Testis (tissue), 2 donors: ENCODE measurements at regions not wholly inside any gene's neighbourhood (a gene's known extent, or its start where the extent isn't known, plus 50 kb on each side); places are given as distances from the start of the nearest gene placed in this dataset.

Source experiments
- CTCF ChIP-seq, 3 experiments: fragments of 450-650 bp in 2 of 3; fragments of 200-600 bp in 1 of 3; sonication (generic) in 1 of 3; IDR thresholded peaks; one replicate each; pipeline ENCODE4 v1.5.1; 2016 to 2019; ENCODE audit warnings: antibody characterized with exemption in 3 of 3, mild to moderate bottlenecking in 2 of 3, moderate library complexity in 1 of 3
- POLR2A ChIP-seq: fragments of 450-650 bp; IDR thresholded peaks from one replicate; pipeline ENCODE4 v1.6.1; 2017; ENCODE audit warnings: antibody characterized with exemption, mild to moderate bottlenecking, moderate library complexity

DNA sequence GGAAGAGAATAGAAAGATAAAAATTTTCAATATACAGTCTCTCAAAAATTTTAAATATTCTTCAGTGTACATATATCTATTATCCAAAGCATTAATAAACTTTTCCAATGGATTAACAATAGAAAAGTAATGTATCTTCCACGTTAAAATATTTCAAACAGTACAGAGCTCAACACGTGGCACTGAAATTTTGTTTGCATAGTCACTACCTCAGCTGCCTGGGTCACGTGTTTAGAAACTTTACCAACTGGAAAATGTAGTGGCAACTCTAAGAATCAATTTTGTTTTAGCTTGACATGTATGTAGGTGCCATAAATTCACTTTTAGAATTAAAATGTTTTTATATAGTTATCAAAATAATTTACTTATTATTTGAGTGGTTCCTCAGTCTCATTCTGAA, 85.3 kb downstream of the CNTN3 start:
- no peak for TF ChIP-seq CTCF (IDR thresholded peaks at IDR 0.05)
- TF ChIP-seq POLR2A: no peak
